ENCODE measurements at regions not wholly inside any gene's neighbourhood (a gene's known extent, or its start where the extent isn't known, plus 50 kb on each side); places are given as distances from the start of the nearest gene placed in this dataset.
"Not testable (repeated sequence)": the region's sequence is repeated elsewhere in the genome, so short reads cannot be mapped to it uniquely, and the experiment has no call there.

DNA sequence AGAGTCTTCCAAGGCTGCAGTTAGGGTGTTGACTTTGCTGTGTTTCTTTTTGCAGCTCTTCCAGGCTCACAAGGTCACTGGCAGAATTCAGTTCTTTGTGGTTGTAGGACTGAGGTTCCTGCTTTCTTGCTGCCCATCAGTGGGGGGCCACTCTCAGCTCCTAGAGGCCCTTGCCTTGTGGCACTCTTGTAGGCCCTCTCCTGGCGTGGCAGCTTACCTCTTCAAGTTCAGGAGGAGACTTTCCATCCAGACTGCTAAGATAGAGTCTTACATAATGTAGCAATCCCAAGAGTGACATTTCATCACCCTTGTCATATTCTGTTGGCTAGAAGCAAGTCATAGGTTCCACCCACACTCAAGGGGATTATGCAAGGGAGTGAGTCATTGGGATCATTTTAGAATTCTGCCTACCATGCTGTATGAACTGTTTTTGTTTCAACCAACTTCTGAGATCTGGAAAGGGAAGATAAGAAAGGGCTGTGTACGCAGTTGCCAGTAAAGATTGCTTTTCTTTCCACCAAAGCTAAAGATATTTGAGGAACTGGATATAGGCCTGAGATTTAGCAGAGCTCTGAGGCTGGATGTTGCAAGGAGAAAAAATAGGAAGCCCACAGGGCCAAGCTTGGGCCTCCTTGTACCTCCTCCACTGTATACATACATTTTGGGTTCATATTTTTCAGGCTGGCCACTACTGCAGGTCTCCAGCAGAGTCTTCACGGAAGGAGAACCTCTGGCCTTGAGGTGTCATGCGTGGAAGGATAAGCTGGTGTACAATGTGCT lies 91.8 kb downstream of the FAM72C start:
- H3K36me3 ChIP-seq (ENCODE audit: control insufficient read depth in 4 of 4, insufficient read depth in 4 of 4, low read length in 3 of 4); H3K4me1 ChIP-seq (ENCODE audit: control extremely low read depth in 1 of 4, control insufficient read depth in 4 of 4, insufficient read depth in 4 of 4, low read length in 3 of 4); POLR2A ChIA-PET; DNase-seq; H3K9me3 ChIP-seq (ENCODE audit: control extremely low read depth in 1 of 5, control insufficient read depth in 4 of 5, insufficient read depth in 2 of 5, low read depth in 1 of 5, low read length in 4 of 5); CTCF ChIA-PET; H3K27ac ChIP-seq (ENCODE audit: insufficient read depth in 1 of 2, low read depth in 1 of 2, low read length in 2 of 2, poor library complexity in 1 of 2, severe bottlenecking in 2 of 2); H3K4me3 ChIP-seq (ENCODE audit: control insufficient read depth in 1 of 7, extremely low read depth in 1 of 7, insufficient read depth in 4 of 7, low read depth in 2 of 7, low read length in 6 of 7); H3K27me3 ChIP-seq (replicated peaks in 2 of 5; ENCODE audit: control insufficient read depth in 4 of 5, insufficient read depth in 5 of 5, low read length in 4 of 5): not testable (repeated sequence)
- no CpG with 5 or more reads among the region's 4 CpGs for WGBS (ENCODE audit: insufficient coverage)

DNA sequence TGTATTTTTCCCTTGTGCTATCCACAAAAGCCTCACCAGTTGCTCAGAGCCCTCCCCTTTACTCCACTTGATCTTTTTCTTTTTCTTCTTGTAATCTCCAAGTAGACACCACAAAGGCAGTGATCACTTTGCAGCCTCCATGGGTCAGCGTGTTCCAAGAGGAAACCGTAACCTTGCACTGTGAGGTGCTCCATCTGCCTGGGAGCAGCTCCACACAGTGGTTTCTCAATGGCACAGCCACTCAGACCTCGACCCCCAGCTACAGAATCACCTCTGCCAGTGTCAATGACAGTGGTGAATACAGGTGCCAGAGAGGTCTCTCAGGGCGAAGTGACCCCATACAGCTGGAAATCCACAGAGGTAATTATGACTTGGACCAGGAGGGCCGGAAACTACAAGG lies 95.8 kb downstream of the FAM72C start:
- H3K4me1 ChIP-seq (ENCODE audit: control extremely low read depth in 1 of 4, control insufficient read depth in 4 of 4, insufficient read depth in 4 of 4, low read length in 3 of 4); CTCF ChIA-PET; H3K27me3 ChIP-seq (replicated peaks in 2 of 5; ENCODE audit: control insufficient read depth in 4 of 5, insufficient read depth in 5 of 5, low read length in 4 of 5); H3K27ac ChIP-seq (ENCODE audit: insufficient read depth in 1 of 2, low read depth in 1 of 2, low read length in 2 of 2, poor library complexity in 1 of 2, severe bottlenecking in 2 of 2); DNase-seq; H3K4me3 ChIP-seq (ENCODE audit: control insufficient read depth in 1 of 7, extremely low read depth in 1 of 7, insufficient read depth in 4 of 7, low read depth in 2 of 7, low read length in 6 of 7); POLR2A ChIA-PET; H3K36me3 ChIP-seq (ENCODE audit: control insufficient read depth in 4 of 4, insufficient read depth in 4 of 4, low read length in 3 of 4); H3K9me3 ChIP-seq (ENCODE audit: control extremely low read depth in 1 of 5, control insufficient read depth in 4 of 5, insufficient read depth in 2 of 5, low read depth in 1 of 5, low read length in 4 of 5): not testable (repeated sequence)
- WGBS (ENCODE audit: insufficient coverage) = no CpG with 5 or more reads among the region's 5 CpGs

DNA sequence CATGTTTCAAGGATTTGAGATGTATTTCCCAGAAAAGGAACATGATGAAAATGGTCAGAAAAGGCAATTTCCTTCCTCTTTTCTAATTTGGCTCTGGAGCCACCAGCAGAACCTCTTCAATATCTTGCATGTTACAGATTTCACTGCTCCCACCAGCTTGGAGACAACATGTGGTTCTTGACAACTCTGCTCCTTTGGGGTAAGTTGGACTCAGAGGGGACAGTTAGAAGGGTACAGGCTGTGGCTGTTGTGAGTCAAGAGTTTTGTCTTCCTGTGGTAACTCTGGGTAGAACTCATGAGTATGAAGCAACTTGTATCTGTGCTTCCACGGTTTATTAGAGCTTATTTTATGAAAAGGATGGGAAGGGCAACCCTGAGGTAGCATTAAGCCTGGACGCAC lies 97.2 kb downstream of the FAM72C start:
- POLR2A ChIA-PET, CTCF ChIA-PET: not testable (repeated sequence)
- no CpG with 5 or more reads among the region's 2 CpGs for WGBS (ENCODE audit: insufficient coverage)

DNA sequence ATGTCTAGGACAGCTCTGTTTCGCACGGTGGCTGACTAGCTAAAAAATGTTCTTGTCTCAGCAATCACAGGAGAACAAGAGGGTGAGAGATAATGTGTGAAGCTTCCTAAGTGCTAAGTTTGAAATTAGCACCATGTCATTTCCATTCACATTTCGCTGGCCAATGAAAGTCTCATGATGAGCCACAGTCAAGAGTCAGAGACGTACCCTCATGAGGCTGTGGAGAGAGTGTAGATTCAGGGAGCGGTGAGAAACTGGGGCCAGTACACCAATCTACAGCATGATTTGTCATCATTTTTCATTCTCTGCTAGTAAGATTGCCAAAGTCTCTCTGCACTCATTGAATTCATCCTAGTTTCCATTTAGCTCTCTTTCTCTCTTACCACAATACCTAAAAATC lies 98.1 kb downstream of the FAM72C start:
- H3K36me3 ChIP-seq (ENCODE audit: control insufficient read depth in 4 of 4, insufficient read depth in 4 of 4, low read length in 3 of 4); POLR2A ChIA-PET; H3K4me1 ChIP-seq (ENCODE audit: control extremely low read depth in 1 of 4, control insufficient read depth in 4 of 4, insufficient read depth in 4 of 4, low read length in 3 of 4); H3K27me3 ChIP-seq (replicated peaks in 2 of 5; ENCODE audit: control insufficient read depth in 4 of 5, insufficient read depth in 5 of 5, low read length in 4 of 5); H3K4me3 ChIP-seq (ENCODE audit: control insufficient read depth in 1 of 7, extremely low read depth in 1 of 7, insufficient read depth in 4 of 7, low read depth in 2 of 7, low read length in 6 of 7); DNase-seq; H3K27ac ChIP-seq (ENCODE audit: insufficient read depth in 1 of 2, low read depth in 1 of 2, low read length in 2 of 2, poor library complexity in 1 of 2, severe bottlenecking in 2 of 2); CTCF ChIA-PET; H3K9me3 ChIP-seq (ENCODE audit: control extremely low read depth in 1 of 5, control insufficient read depth in 4 of 5, insufficient read depth in 2 of 5, low read depth in 1 of 5, low read length in 4 of 5): not testable (repeated sequence)
- no CpG with 5 or more reads among the region's 5 CpGs for WGBS (ENCODE audit: insufficient coverage)

More for the DNA sequence above, 97.2 kb downstream of the FAM72C start:
- H3K27ac ChIP-seq (ENCODE audit: insufficient read depth in 1 of 2, low read depth in 1 of 2, low read length in 2 of 2, poor library complexity in 1 of 2, severe bottlenecking in 2 of 2); H3K4me3 ChIP-seq (ENCODE audit: control insufficient read depth in 1 of 7, extremely low read depth in 1 of 7, insufficient read depth in 4 of 7, low read depth in 2 of 7, low read length in 6 of 7); DNase-seq; H3K4me1 ChIP-seq (ENCODE audit: control extremely low read depth in 1 of 4, control insufficient read depth in 4 of 4, insufficient read depth in 4 of 4, low read length in 3 of 4); H3K9me3 ChIP-seq (ENCODE audit: control extremely low read depth in 1 of 5, control insufficient read depth in 4 of 5, insufficient read depth in 2 of 5, low read depth in 1 of 5, low read length in 4 of 5); H3K27me3 ChIP-seq (replicated peaks in 2 of 5; ENCODE audit: control insufficient read depth in 4 of 5, insufficient read depth in 5 of 5, low read length in 4 of 5); H3K36me3 ChIP-seq (ENCODE audit: control insufficient read depth in 4 of 4, insufficient read depth in 4 of 4, low read length in 3 of 4): not testable (repeated sequence)

GRCh38 chr1:143870388-143870787 lies 101.4 kb downstream of the FAM72C start:
- no CpG with 5 or more reads among the region's 1 CpG for WGBS (ENCODE audit: insufficient coverage)

GRCh38 chr1:143867590-143868220 lies 104.1 kb downstream of the FAM72C start:
- POLR2A ChIA-PET, CTCF ChIA-PET: not testable (repeated sequence)

More at GRCh38 chr1:143870388-143870787, 101.4 kb downstream of the FAM72C start:
- POLR2A ChIA-PET; H3K4me3 ChIP-seq (ENCODE audit: control insufficient read depth in 1 of 7, extremely low read depth in 1 of 7, insufficient read depth in 4 of 7, low read depth in 2 of 7, low read length in 6 of 7); H3K27me3 ChIP-seq (replicated peaks in 2 of 5; ENCODE audit: control insufficient read depth in 4 of 5, insufficient read depth in 5 of 5, low read length in 4 of 5); DNase-seq; CTCF ChIA-PET; H3K9me3 ChIP-seq (ENCODE audit: control extremely low read depth in 1 of 5, control insufficient read depth in 4 of 5, insufficient read depth in 2 of 5, low read depth in 1 of 5, low read length in 4 of 5); H3K4me1 ChIP-seq (ENCODE audit: control extremely low read depth in 1 of 4, control insufficient read depth in 4 of 4, insufficient read depth in 4 of 4, low read length in 3 of 4); H3K36me3 ChIP-seq (ENCODE audit: control insufficient read depth in 4 of 4, insufficient read depth in 4 of 4, low read length in 3 of 4); H3K27ac ChIP-seq (ENCODE audit: insufficient read depth in 1 of 2, low read depth in 1 of 2, low read length in 2 of 2, poor library complexity in 1 of 2, severe bottlenecking in 2 of 2): not testable (repeated sequence)

GRCh38 chr1:143863901-143864520 lies 107.8 kb downstream of the FAM72C start:
- POLR2A ChIA-PET; CTCF ChIA-PET; DNase-seq; H3K4me1 ChIP-seq (ENCODE audit: control extremely low read depth in 1 of 4, control insufficient read depth in 4 of 4, insufficient read depth in 4 of 4, low read length in 3 of 4); H3K36me3 ChIP-seq (ENCODE audit: control insufficient read depth in 4 of 4, insufficient read depth in 4 of 4, low read length in 3 of 4); H3K27ac ChIP-seq (ENCODE audit: insufficient read depth in 1 of 2, low read depth in 1 of 2, low read length in 2 of 2, poor library complexity in 1 of 2, severe bottlenecking in 2 of 2); H3K9me3 ChIP-seq (ENCODE audit: control extremely low read depth in 1 of 5, control insufficient read depth in 4 of 5, insufficient read depth in 2 of 5, low read depth in 1 of 5, low read length in 4 of 5); H3K27me3 ChIP-seq (replicated peaks in 2 of 5; ENCODE audit: control insufficient read depth in 4 of 5, insufficient read depth in 5 of 5, low read length in 4 of 5); H3K4me3 ChIP-seq (ENCODE audit: control insufficient read depth in 1 of 7, extremely low read depth in 1 of 7, insufficient read depth in 4 of 7, low read depth in 2 of 7, low read length in 6 of 7): not testable (repeated sequence)
- WGBS (ENCODE audit: insufficient coverage) = no CpG with 5 or more reads among the region's 1 CpG

More at GRCh38 chr1:143867590-143868220, 104.1 kb downstream of the FAM72C start:
- not testable (repeated sequence) for H3K27ac ChIP-seq (ENCODE audit: insufficient read depth in 1 of 2, low read depth in 1 of 2, low read length in 2 of 2, poor library complexity in 1 of 2, severe bottlenecking in 2 of 2); H3K36me3 ChIP-seq (ENCODE audit: control insufficient read depth in 4 of 4, insufficient read depth in 4 of 4, low read length in 3 of 4); H3K4me1 ChIP-seq (ENCODE audit: control extremely low read depth in 1 of 4, control insufficient read depth in 4 of 4, insufficient read depth in 4 of 4, low read length in 3 of 4); H3K9me3 ChIP-seq (ENCODE audit: control extremely low read depth in 1 of 5, control insufficient read depth in 4 of 5, insufficient read depth in 2 of 5, low read depth in 1 of 5, low read length in 4 of 5); DNase-seq; H3K4me3 ChIP-seq (ENCODE audit: control insufficient read depth in 1 of 7, extremely low read depth in 1 of 7, insufficient read depth in 4 of 7, low read depth in 2 of 7, low read length in 6 of 7); H3K27me3 ChIP-seq (replicated peaks in 2 of 5; ENCODE audit: control insufficient read depth in 4 of 5, insufficient read depth in 5 of 5, low read length in 4 of 5)
- WGBS (ENCODE audit: insufficient coverage) = no CpG with 5 or more reads among the region's 5 CpGs

All from common myeloid progenitor, CD34-positive (primary cell).